ENCODE measurements at regions not wholly inside any gene's neighbourhood (a gene's known extent, or its start where the extent isn't known, plus 50 kb on each side); places are given as distances from the start of the nearest gene placed in this dataset.

DNA sequence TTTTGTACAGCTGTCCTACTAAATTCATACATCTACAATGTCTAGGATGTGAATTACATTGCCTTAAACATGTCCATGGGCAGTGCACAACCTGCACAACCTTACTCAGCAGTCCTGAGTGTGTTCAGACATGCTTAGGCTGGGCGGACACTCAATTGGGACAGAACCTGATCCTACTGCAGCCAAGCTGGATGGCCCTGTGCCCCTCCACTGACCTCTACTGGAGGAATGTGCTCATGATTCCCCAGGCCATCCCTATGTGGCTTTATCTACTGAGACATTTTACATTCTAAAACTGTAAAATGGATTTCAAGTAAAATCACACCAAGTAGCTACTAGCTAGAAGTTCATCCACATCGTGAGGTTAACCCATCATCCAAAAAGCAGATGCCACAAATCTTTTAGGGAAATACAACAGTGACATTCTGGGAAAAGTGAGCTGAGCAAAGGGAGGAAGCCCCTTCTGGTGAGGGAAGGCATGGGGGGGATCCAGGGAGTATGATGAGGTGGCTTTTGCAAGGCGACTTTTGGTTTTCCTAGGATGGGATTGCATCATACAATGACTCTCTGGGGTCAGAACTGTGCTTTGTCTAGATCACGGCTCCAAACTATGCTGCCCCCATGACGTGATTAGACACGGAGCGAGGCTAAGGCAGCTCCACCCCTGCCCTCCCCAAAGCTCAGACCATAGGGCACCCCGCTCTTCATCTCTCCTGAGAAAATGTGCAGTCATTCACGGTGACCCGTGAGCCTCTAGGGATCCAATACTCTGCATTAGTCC lies 911.7 kb upstream of the TMEM132C start:
- no peak for FAIRE-seq

DNA sequence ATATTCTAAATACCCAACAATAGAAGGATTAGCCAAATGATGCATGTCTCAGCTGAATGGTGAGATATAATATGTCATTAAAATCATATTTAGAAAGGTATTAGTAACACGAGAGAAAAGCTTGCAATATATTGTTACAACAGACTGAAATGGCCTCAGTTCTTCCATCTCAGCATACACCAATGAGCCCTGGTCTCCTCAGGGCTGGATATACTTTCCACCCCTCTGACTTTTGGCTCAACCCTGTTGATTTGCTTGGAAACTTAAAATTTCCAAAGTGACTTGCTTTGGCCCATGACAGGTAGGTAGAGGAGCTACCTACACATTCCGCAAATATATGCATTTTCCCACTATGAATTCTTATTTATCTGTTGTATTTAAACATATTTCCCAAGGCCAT lies 908.1 kb upstream of the TMEM132C start:
- no peak for FAIRE-seq

DNA sequence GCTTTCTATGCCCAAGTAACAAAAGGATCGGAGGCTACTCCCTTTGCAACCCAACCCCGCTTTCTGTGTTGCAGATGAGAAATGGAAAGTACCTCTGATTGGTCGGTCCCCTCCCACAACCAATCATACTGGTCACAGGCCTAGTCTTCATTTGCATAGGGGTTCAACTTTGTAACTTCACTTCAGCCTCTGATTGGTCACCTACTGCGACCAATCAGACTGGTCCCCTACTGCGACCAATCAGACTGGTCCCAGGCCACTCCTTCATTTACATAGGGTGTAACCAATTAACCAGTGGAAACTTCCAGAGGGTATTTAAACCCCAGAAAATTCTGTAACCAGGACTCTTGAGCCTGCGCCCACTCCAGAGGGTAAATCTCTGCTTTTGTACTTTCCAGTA lies 906.4 kb upstream of the TMEM132C start:
- no peak for FAIRE-seq

DNA sequence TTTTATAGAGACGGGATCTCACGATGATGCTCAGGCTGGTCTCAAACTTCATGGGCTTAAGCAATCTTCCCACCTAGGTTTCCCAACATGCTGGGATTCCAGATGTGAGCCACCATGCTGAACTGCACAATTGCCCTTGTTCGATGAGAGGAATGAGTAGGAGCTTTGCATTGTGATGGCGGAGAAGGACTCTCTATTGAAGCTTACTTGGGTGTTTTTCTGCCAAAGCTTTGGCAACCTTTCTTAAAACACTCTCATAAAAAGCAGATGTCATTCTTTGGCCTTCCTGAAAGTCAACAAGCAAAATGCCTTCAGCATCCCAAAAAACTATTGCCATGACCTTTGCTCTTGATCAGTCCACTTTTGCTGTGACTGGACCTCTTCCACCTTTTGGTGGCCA lies 904.8 kb upstream of the TMEM132C start:
- no peak for FAIRE-seq

DNA sequence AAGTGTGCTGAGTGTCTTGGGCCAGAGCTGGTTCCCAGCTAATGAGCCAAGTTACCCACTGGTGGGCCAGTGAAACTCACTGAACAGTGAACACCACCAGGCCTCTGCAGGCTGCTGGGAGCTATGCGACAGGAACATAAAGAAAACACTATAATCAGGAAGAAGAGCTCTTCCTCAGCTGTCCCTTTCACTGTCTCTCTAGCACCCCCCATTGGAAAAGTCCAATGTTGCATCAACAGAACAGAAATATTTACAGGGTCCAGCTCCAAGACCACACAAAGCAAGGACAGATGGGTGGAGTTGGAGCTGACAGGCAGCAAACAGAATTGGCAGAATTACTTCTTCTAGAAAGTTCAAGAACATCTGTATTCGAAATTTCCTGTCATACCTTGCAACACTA lies 903.6 kb upstream of the TMEM132C start:
- no peak for FAIRE-seq

DNA sequence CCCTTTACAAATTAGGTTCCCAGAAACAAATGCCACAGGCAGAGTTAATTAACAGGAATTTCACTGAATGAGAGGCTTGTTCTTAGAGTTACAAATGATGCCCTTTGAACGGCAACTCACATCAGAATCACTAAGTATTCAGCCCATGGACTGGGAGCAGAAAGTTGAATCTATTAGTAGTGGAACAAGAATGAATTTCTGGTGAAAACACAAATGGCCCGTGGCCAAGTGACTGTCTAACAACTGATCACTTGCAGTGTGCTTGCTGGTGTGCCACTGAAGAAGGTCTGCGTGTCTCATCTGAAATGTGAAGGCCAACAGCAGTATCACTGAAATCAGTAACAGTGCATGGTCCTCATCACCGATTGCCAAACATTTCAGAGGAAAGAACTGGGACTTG lies 893.4 kb upstream of the TMEM132C start:
- FAIRE-seq = no peak

DNA sequence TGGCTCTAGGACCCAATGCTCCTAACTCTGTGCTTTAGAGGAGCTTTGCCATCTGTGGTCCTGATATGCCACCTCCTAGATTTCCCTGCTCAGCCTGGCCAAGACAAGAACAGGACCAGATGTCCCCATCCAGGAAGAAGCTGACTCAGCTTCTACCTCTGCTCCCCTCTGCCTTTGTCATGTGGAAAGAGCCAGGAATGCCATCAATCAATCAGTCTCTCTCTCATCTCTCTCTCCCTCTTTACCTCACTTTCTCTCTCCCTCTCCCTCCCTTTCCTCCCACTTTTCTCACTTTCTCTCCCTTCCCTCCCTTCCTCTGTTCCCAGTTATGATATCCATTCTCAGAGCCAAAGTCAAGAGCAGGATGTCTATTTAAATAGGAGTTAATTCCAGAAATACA lies 892.5 kb upstream of the TMEM132C start:
- no peak for FAIRE-seq

DNA sequence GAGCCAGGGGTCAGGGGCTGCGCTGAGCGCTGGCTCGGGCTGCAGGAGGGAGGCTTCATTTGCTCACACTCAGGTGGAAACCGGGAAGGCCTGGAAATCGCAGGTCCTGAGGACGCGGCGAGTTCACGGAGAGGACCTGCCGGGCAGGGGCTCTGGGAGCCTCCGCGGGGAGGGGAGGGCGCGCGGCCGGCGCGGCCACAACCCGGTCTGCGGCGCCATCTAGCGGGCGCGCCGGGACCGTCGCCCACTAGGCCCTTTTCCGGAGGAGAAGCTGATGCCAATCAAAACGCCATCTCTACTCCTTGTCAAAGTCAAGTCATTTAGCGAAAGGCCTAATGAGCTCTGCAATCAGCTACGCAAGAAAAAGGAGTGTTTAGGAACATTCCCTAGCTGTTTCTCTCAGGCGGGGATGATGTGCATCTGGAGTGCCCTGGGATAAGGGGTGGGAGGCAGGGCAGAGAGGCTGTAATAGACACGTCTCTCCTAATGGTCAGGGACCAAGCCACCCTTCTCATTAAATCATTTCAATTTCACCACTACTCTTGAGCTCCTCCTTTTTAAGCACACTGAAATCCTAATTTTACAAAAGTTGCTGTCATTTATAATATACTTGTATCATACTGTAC lies 885.8 kb upstream of the TMEM132C start:
- FAIRE-seq = no peak

DNA sequence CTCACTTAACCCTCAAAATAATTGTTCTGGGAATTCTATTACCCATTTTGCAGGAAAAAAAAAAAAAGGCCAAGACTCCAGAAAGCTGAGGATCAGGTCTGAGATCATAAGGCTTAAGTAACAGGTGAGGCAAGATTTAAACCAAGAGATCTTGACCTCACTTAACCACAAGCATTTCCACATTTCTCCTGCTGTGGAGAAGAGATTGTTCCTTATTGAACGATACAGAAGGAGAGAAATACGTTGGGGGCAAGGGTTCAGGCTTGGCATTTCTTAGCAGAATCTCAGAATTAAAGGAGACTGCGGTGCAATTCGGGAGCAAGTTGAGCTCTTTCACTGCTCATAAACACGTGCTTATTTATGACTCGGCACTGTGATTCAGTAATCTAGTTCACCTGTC lies 885.3 kb upstream of the TMEM132C start:
- no peak for FAIRE-seq

DNA sequence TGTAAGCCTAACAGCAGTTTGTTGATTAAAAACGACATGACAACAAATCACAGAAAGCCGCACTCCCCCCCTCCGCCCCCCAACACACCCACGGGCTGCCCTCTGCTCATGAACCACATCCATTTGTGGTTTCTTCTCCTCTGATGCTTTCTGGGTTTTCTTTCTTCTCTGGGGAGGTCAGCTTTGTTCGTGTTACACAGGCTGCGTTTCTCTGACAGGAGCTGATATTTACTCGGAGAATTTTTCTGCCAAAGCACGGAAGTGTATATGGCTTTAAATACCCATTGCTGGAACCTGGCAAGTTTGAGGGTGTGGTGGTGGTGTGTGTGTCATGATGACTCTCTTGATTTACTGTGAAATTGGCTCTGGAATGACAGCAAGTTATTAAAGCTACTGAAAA lies 883.7 kb upstream of the TMEM132C start:
- FAIRE-seq = no peak

DNA sequence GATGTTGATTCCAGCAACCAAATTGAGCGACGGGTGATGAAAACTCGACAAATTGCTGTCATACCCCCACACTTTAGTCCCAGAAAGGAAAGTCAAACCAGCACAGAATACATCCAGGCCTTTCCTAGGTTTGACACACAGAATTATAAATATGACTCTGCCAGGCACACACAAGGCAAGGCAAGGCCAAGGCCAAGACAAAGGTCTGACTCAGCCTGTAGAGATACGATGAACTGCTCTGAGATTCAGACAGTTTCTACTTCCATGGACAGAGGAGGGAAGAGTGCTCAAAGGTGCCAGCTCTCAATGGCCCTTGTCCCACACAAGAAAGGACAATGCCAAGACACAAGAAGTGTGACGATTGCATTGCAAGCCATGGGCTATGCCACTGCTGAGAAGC lies 880.2 kb upstream of the TMEM132C start:
- no peak for FAIRE-seq

DNA sequence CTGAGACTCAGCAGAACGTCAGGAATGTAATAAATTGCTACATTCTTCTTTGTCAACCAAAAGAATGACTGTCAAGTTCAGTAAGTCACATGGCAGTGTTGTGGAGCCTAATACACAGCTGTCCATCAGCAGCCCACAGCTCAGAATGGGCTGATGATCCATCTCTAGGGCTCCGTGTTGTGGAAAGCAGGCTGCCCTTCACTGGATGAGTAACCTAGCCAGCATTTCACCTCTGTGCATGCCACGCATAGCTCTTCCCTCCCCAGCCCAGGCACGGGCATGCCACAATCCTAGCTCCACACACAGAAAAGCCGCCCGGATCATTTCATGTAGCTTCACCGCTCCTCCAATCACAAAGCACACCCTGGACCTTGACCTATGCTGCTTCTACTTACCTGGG lies 878.0 kb upstream of the TMEM132C start:
- no peak for FAIRE-seq

DNA sequence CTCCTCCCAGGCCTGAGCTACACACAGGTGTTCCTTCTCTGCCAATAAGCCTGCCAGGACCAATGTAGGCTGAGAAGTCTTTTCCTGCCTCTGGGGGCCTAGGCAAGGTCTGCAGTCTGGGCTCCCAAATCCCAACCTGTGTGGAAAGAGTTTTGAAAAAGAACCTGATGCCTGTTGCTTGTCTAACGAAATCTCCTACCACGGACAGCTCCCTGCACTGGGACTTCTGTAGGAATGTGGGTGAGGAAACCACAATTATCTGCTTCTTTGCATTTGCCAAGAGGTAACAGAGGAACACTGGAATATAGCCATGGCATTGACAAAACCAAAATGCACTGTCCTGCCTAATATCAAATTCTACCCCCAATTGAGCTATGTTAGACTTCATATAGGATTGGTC lies 877.0 kb upstream of the TMEM132C start:
- FAIRE-seq = no peak

DNA sequence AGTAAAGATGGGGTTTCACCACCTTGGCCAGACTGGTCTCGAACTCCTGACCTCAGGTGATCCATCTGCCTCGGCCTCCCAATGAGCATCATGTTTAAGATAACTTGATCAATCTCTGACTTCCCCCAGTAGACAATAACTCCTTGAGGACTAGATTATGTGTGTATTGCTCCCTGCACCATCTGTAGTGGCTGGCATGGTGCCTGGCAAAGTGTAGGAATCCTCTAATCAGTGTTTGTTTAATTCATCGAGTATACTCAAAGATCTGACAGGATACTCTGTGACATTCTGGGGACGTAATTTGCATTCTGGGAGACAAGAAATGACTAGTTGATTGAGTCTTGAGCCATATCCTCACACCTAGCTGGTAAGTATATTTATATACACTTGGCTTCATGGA lies 873.5 kb upstream of the TMEM132C start:
- no peak for FAIRE-seq

DNA sequence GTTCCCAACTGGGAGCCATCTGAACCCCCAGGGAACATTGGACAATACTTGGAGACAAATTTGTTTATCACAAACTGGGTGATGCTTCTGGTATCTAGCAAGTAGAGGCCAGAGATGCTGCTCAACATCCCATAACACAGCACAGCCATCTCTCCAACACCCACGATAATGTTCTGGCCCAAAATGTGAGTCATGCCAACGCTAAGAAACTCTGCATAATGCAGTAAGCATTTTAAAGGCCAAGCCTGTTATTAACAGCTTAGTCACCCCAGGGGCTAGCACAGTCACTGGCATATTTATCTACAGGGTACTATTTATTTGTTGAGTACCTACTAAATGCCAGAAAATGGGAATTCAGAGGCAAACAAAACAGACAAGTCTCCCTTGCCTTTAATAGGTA lies 873.1 kb upstream of the TMEM132C start:
- FAIRE-seq = no peak

DNA sequence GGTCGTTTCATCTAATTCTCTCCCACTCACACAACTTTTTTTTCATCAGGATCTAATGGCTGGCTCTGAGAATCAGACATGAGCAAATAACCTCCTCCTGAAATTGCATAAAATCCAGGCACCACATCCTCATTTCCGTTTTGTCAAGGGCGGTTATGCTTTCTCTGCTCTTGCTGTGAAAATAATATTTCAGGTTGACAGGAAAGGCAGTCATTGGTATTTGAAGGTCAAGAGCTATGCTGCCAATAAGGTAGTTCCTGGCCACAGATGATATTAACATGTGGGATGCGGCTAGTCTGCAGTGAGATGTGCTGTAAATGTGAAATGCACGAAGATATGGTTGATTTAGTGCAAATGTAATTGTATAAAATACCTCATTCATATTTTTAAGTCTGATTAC lies 870.2 kb upstream of the TMEM132C start:
- no peak for FAIRE-seq

DNA sequence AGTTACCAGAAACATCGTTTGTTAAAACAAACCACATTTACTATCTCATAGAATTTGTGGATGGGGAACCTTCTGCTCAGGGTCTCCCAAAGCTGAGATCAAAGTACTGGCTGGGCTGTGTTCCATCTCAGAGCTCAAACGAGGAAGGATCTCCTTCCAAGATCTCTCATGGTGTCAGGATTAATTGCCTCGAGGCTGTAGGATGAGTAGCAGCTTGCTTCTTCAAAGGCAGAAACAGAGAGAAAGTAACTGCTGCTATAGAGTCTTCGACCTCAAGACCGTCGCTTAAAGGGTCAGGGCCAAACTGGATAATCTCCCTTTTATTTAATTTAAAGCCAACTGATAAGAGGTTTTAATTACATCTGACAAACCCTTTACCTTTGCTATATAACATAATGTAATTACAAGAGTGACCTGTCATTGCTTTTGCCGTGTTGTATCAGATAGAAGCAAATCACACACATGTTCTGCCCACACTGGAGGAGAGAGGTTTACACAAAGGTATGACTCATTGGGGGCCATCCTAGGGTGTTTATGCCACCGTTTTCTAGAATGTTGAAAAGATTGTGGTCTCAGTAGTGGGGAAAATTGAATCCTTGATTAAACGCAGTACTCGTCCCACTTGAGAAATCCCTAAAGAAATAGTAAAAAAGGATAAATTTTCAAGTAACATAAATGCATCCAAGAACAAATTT lies 868.8 kb upstream of the TMEM132C start:
- FAIRE-seq = no peak

DNA sequence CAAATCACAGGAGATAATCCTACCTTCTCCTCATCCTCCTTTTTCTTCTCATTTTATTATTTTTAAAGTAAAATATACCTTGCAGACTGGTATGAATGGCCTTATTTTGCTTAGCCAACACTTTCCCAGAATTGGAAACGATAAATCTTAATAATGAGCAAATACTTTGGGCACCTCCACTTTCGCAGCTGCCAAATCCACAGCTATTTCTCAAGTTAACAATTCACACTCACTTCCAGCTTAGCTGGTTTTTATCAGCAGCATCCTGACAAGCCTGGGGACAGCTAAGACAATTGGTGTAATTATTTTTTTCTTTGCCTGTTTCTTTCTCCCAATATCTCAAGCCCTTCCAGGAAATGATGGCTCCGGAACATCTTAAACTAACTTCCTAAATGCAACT lies 867.5 kb upstream of the TMEM132C start:
- FAIRE-seq = no peak

DNA sequence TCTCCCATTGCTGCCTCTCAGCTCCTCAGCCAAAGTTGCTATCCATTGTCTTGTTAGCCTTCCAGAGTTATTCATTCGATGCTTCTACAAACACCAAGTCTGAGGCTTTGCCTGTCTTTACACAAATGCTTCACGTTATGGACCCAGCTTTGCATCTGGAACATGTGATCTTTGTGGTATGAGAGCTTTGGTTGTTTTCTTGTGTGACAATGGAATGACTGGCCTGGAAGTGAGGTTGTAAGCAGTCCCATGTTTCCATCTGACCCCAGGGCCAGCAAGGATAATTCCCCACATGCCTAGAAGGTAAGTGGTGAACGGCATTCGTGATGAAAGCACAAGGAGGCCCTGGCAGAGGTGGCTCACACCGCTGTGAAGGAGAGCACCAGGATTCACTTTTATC lies 866.7 kb upstream of the TMEM132C start:
- no peak for FAIRE-seq

DNA sequence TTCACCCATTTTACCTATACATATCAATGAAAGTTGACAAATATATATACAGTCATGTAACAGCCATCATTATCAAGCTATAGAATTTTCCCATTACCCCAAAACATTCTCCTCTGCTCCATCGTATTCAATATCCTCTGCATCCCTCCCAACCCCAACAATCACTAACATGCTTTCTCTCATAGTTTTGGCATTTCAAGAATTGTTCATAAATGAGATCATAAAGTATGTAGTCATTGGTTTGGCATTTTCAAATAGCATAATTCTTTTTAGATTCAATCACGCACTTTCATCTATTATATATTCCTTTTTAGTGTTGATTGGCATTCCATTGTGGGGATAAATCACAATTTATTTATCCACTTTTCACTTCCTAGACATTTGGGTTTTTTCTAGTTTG lies 866.0 kb upstream of the TMEM132C start:
- FAIRE-seq = no peak

DNA sequence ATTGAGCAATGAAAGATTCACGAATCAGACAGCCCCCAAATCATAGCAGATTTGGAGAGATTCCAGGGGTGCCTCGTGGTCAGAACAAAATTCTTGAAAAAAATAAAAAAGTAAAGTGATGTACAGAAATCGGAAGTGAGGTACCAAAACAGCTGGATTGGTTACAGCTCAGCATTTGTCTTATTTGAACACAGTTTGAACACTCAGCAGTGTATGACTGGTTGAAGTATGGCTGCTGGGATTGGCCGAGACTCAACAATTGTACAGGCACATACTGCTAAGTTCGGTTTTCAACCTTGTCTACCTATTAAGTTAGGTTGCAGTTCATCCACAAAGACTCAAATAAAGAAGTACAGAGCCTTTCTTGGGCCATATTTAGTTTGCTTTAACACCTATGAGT lies 865.4 kb upstream of the TMEM132C start:
- FAIRE-seq = no peak

DNA sequence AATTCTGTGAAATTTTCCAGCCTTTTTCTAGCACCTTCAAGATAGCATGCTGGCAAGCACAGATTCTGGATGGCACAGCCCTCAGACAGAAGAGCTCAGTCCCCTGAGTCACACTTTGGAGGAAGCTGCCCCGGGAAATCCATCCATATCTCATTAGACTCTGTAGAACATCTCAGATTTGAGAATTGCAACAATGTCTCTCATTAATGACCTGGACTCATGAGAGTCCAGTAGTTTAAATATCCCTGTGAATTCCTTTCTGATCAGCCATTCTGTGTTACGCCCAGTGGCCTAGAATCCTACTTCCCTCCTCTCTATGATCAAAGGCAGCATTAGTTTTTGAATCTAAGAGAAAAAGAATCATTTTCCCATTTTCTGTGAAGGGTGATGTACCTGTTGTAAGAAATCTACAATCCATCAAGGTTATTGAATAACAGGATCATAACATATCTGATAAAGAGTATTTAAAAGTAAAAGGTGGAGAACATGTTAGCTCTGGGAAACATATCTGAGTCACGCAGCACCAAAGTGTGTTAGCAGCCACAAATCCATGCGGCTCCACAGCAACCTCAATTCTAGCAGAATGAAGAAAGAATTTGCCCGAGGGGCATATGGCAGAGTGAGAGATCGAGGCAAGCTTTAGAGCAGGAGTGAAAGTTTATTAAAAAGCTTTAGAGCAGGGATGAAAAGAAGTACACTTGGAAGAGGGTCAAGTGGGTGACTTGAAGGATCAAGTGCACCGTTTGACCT lies 855.6 kb upstream of the TMEM132C start:
- FAIRE-seq = no peak

DNA sequence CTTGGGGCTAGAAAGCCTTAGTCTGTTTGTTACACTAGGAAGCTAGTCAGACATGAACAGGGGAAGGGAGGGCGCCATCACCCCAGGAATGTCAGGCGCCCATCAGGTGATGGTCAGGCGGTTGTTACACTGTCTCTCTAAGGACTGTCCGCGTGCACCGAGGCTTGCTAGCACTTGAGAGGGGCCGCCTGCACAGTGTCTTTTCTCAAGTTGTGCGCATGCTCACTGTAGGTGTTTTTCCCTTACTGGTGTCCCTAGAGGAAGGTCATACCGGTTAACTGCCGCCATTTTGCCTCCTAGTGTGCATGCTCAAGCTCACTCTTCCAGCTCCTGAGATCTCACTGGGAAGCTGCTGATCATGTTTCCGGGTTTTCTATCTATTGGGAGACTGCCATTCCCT lies 855.0 kb upstream of the TMEM132C start:
- FAIRE-seq = no peak

DNA sequence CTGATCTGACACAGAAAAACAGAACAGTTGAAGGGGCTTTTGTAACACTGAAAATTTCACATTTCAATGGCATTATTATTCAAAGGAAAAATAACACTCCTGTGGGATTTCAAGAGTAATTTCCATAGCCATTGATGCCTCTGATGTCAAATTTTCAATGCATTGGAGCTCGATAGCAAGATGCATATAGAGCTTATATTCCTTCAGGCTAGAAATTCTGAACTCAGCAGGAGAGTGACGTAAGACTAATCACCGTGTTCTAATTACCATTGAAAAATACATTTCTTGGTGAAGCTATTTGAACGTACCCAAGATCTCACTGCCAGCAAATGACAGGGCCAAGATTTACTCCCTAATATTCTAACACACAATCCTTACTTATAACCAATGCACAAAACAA lies 854.1 kb upstream of the TMEM132C start:
- FAIRE-seq = no peak

All from colon (tissue), 2 donors.